Right cardiac atrium (tissue), 5 donors: ENCODE measurements at regions not wholly inside any gene's neighbourhood (a gene's known extent, or its start where the extent isn't known, plus 50 kb on each side); places are given as distances from the start of the nearest gene placed in this dataset.
"Not testable (repeated sequence)": the region's sequence is repeated elsewhere in the genome, so short reads cannot be mapped to it uniquely, and the experiment has no call there.

Experiments
- ATAC-seq, 2 donors: fragments of 200-7000 bp; cut with Tn5 transposase; one replicate each; pipeline versions ENCODE4 v1.8.0 to v1.9.1; 2020; ENCODE audit warnings: moderate library complexity in 2 of 2, mild to moderate bottlenecking in 1 of 2
- DNase-seq, 3 donors: peaks; one replicate each; pipeline ENCODE4 v3.0.0-alpha.2; 2020
- H3K27ac ChIP-seq: one replicate; pipeline ENCODE4 v1.5.1; 2013; ENCODE audit warnings: mild to moderate bottlenecking, low read length, control low read depth, moderate library complexity
- H3K27me3 ChIP-seq: one replicate; pipeline ENCODE4 v1.6.1; 2013; ENCODE audit not compliant: control insufficient read depth, insufficient read depth
- H3K4me1 ChIP-seq: one replicate; pipeline ENCODE4 v1.6.1; 2013; ENCODE audit warnings: low read length; ENCODE audit not compliant: control insufficient read depth, insufficient read depth
- H3K4me3 ChIP-seq: one replicate; pipeline ENCODE4 v1.5.1; 2013; ENCODE audit warnings: low read length, control low read depth
- H3K9me3 ChIP-seq: one replicate; pipeline ENCODE4 v1.6.1; 2013; ENCODE audit warnings: low read length; ENCODE audit not compliant: control insufficient read depth
- WGBS: extraction: QIAGEN DNeasy Blood & Tissue Kit; methylation state at CpG from one replicate; pipeline ENCODE4 v1.1.7; 2013; 5-methylcytosine and 5-hydroxymethylcytosine counted together
- intact Hi-C, 4 donors: fragments of 100-400 bp; cut with DNase I; formaldehyde crosslinking; loops; one replicate each; pipeline versions ENCODE4 v1.11.0 to v1.14.0; 2022 to 2023
- donor health status: healthy with polysubstance abuse.
- donor health status: DM: no; HTN: yes; CAD: no.
- donor health status: DM: no; HTN: no; CAD: no.
- donor health status: DM: no; HTN: yes; CAD: no; lungs with severe emphysema.
- donor health status: DM: yes; HTN: yes; CAD: no.

- Histone ChIP-seq H3K27me3 (no peaks in the 10 kb centered on the region), H3K4me1 (peaks cover 2% of the 10 kb centered on the region), H3K9me3 (no peaks in the 10 kb centered on the region), H3K27ac (no peak overlapping the region), H3K4me3 (no peak overlapping the region)
- DNase-seq (no peak), ATAC-seq (no peak)
- intact Hi-C loops = no loop called here
- 16% methylated on average over 1 of the region's 1 CpG for WGBS
Observed at GRCh38 chr6:80959034-80959433, 793.4 kb downstream of the TENT5A start.

- WGBS = 42% methylated on average over 1 of the region's 1 CpG
- Histone ChIP-seq H3K4me3 (no peak overlapping the region), H3K4me1 (peaks cover 2% of the 10 kb centered on the region), H3K27ac (no peak overlapping the region), H3K9me3 (no peaks in the 10 kb centered on the region), H3K27me3 (no peaks in the 10 kb centered on the region)
- ATAC-seq = no peak
- no peak for DNase-seq
- intact Hi-C loops = no loop called here
Observed at GRCh38 chr6:80956898-80957297, 795.6 kb downstream of the TENT5A start.

- intact Hi-C loops, H3K4me3 ChIP-seq, ATAC-seq, H3K27ac ChIP-seq, DNase-seq, H3K27me3 ChIP-seq, H3K4me1 ChIP-seq, H3K9me3 ChIP-seq: not testable (repeated sequence)
- 61% methylated on average over 2 of the region's 2 CpGs for WGBS
Observed at GRCh38 chr6:80952479-80952878, 800.0 kb downstream of the TENT5A start.

GRCh38 chr6:80946402-80946801 is 806.1 kb downstream of the TENT5A start:
- no peaks in the 10 kb centered on the region for H3K4me1 ChIP-seq
- no peak for DNase-seq
- no peaks in the 10 kb centered on the region for H3K27me3 ChIP-seq
- no peak overlapping the region for H3K27ac ChIP-seq
- no peak overlapping the region for H3K4me3 ChIP-seq
- H3K9me3 ChIP-seq = no peaks in the 10 kb centered on the region
- intact Hi-C loops = no loop called here
- 88% methylated on average over 3 of the region's 3 CpGs for WGBS
- no peak for ATAC-seq

GRCh38 chr6:80942911-80943310 is 809.6 kb downstream of the TENT5A start:
- Histone ChIP-seq H3K4me3 (no peak overlapping the region), H3K27me3 (no peaks in the 10 kb centered on the region), H3K9me3 (no peaks in the 10 kb centered on the region), H3K4me1 (no peaks in the 10 kb centered on the region), H3K27ac (no peak overlapping the region)
- 68% methylated on average over 1 of the region's 1 CpG for WGBS
- DNase-seq = no peak
- intact Hi-C loops = no loop called here
- no peak for ATAC-seq

GRCh38 chr6:80940976-80941375 is 811.5 kb downstream of the TENT5A start:
- no peak overlapping the region for H3K27ac ChIP-seq
- ATAC-seq (no peak), DNase-seq (no peak)
- intact Hi-C loops = no loop called here
- 79% methylated on average over 1 of the region's 1 CpG for WGBS
- no peaks in the 10 kb centered on the region for H3K9me3 ChIP-seq
- no peaks in the 10 kb centered on the region for H3K4me1 ChIP-seq
- H3K27me3 ChIP-seq = no peaks in the 10 kb centered on the region
- H3K4me3 ChIP-seq = no peak overlapping the region

- no peaks in the 10 kb centered on the region for H3K4me1 ChIP-seq
- H3K9me3 ChIP-seq = no peaks in the 10 kb centered on the region
- intact Hi-C loops = no loop called here
- no peak overlapping the region for H3K27ac ChIP-seq
- no peak for DNase-seq
- WGBS = 47% methylated on average over 1 of the region's 1 CpG
- no peak for ATAC-seq
- H3K27me3 ChIP-seq = no peaks in the 10 kb centered on the region
- H3K4me3 ChIP-seq = no peak overlapping the region
Observed at GRCh38 chr6:80940571-80940970, 811.9 kb downstream of the TENT5A start.

- no peaks in the 10 kb centered on the region for H3K27me3 ChIP-seq
- no peak for ATAC-seq
- no peak overlapping the region for H3K4me3 ChIP-seq
- H3K9me3 ChIP-seq = no peaks in the 10 kb centered on the region
- DNase-seq = no peak
- H3K4me1 ChIP-seq = no peaks in the 10 kb centered on the region
- no peak overlapping the region for H3K27ac ChIP-seq
- intact Hi-C loops = no loop called here
Observed at GRCh38 chr6:80939898-80940297, 812.6 kb downstream of the TENT5A start.

- Histone ChIP-seq H3K27ac (no peak overlapping the region), H3K4me1 (no peaks in the 10 kb centered on the region), H3K9me3 (no peaks in the 10 kb centered on the region), H3K4me3 (no peak overlapping the region), H3K27me3 (no peaks in the 10 kb centered on the region)
- WGBS = 71% methylated on average over 4 of the region's 4 CpGs
- ATAC-seq (no peak), DNase-seq (no peak)
- intact Hi-C loops = no loop called here
Observed at GRCh38 chr6:80939480-80939879, 813.0 kb downstream of the TENT5A start.

GRCh38 chr6:80938131-80938530 is 814.4 kb downstream of the TENT5A start:
- H3K9me3 ChIP-seq = no peaks in the 10 kb centered on the region
- ATAC-seq (no peak), DNase-seq (no peak)
- H3K4me1 ChIP-seq = no peaks in the 10 kb centered on the region
- no peaks in the 10 kb centered on the region for H3K27me3 ChIP-seq
- WGBS = 63% methylated on average over 1 of the region's 1 CpG
- no peak overlapping the region for H3K27ac ChIP-seq
- intact Hi-C loops = no loop called here
- H3K4me3 ChIP-seq = no peak overlapping the region

GRCh38 chr6:80932359-80932758 is 820.1 kb downstream of the TENT5A start:
- Histone ChIP-seq H3K4me3 (no peak overlapping the region), H3K4me1 (no peaks in the 10 kb centered on the region), H3K27ac (no peak overlapping the region), H3K9me3 (no peaks in the 10 kb centered on the region), H3K27me3 (no peaks in the 10 kb centered on the region)
- intact Hi-C loops = no loop called here
- DNase-seq (no peak), ATAC-seq (no peak)

GRCh38 chr6:80930376-80930775 is 822.1 kb downstream of the TENT5A start:
- DNase-seq (no peak), ATAC-seq (no peak)
- H3K9me3 ChIP-seq = no peaks in the 10 kb centered on the region
- no peak overlapping the region for H3K27ac ChIP-seq
- H3K27me3 ChIP-seq = no peaks in the 10 kb centered on the region
- no peak overlapping the region for H3K4me3 ChIP-seq
- no peaks in the 10 kb centered on the region for H3K4me1 ChIP-seq
- intact Hi-C loops = no loop called here
